GM21723 (cell line): ENCODE measurements at regions not wholly inside any gene's neighbourhood (a gene's known extent, or its start where the extent isn't known, plus 50 kb on each side); places are given as distances from the start of the nearest gene placed in this dataset.
"Not testable (repeated sequence)": the region's sequence is repeated elsewhere in the genome, so short reads cannot be mapped to it uniquely, and the experiment has no call there.

Experiments
- ATAC-seq: cut with Tn5 transposase; IDR thresholded peaks from one replicate; pipeline ENCODE4 v1.9.1; 2021; ENCODE audit warnings: mild to moderate bottlenecking, moderate library complexity; ENCODE audit not compliant: unreplicated experiment

DNA sequence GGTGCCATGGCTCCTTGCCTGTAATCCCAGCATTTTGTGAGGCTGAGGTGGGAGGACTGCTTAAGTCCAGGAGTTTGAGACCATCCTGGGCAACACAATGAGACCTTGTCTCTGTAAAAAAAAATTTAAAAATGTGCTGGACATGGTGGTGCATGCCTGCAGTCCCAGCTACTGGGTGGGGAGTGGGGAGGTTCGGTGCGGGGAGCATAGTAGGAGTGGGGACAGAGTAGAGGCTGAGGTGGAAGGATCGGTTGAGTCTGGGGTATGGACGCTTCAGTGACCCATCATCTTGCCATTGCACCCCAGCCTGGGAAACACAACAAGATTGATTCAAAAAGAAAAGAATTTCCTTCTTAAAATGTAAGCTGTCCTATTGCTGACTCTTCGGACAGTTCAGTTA lies 1490.0 kb upstream of the GBE1 start:
- no peak for ATAC-seq

DNA sequence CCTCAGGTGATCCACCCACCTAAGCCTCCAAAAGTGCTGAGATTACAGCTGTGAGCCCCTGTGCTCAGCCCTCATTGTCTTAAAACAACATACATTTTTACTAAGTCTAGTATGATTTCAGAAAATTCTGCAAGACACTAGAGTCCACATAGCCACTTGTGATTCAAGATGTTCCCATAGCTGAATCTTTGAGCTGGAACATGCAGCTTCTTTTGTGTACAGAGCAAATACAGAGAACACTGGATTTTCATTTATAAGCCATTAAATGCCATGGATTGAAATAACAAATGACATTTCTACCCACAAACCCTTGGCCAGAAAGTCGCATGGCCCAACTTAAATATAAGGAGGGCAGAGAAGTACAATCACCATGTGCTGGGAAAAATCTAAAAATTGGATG lies 1489.2 kb upstream of the GBE1 start:
- ATAC-seq: no peak

DNA sequence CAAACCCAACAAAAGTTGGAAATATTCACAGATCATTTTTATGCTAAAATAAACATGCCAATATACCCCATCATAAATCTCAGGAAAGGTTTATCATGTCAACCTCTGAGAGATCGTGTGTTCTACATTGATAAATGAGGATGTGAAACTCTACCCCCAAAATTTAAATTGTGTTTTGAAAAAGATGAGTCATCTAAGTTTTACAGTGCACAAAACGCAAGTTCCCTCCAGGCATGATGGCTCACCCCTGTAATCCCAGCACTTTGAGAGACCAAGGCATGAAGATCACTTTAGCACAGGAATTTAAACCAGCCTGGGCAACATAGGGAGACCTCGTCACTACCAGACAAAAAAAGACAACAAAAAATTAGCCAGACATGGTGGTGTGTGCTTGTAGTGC lies 1487.0 kb upstream of the GBE1 start:
- ATAC-seq: no peak

DNA sequence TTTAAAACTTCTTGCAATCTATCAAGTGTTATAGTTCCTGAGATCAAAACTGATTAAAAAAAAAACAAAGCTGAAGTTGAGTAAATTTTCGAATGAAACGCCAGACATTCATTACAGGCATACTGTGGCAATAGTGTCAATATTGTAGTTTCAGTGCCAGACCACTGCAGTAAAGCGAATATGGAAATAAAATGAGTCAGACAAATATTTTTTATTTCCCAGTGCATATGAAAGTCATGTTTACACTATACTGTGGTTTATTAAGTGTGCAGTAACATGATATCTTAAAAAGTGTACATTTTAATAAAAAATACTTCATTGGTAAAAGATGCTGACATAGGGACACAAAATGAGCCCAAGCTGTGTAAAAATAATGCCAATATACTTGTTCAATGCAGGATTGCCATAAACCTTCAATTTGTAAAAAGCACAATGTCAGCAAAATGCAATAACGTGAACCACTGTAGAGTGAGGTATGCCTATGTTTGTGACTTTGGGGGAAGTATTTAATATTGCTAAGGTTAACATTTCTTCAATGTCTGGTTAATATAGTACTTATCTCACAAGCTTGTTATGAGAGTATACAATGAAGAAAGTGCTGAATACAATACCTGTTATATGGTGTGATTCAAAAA lies 1473.9 kb upstream of the GBE1 start:
- no peak for ATAC-seq

DNA sequence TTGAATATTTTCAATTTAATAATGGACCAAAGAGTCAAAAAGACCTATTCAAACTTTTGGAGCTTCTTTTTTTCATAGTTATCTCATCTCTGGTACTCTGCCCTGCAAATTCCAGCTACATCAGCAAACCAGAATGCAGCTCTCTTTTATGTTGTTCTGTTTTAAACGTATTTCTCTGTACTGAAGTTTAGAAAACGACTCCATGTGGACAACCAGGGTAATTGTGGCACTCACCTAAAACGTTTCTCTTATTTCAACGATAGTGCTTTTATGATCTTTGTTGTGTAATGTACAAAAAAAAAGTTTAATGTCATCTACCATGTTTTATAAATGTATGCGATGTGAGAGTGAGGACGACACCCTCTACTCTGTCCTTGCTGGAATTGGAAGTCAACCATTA lies 1472.3 kb upstream of the GBE1 start:
- ATAC-seq: no peak

DNA sequence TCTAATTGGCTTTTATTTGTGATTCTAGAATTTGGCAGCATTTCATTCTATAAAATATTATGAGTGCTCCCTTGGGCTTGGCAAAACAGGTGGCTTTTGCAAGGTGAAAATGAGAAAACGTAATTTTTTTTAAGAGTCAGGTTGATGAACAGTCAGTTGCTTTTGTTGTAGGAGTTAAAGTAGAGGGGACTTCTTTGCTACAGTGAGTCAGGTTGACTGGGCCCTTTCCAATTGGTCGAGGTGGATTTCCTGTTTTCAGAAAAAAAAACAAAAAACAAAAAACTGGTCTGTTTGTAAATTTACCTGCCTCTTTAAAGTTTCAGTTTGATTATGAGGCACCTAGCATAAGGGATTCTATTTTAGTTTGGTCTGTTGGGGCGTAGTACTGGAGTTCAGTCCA lies 1469.4 kb upstream of the GBE1 start:
- no peak for ATAC-seq

DNA sequence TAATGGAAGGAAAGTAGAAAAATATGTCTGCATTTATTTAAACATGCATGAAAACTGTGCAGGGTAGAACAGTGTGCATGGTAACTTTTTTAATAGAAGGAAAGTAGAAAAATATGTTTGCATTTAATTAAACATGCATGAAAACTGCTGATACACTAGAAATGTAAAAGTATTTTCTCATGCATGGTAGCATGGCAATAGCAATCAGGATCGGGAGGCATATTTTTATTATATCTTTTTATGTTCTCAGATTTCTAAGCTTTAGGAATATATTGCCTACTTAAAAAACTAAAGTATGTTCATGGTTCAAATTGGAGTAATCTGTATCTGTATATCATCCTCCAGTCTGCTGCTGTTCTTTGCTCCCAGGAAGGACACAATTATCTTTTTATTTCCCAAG lies 1468.9 kb upstream of the GBE1 start:
- no peak for ATAC-seq

DNA sequence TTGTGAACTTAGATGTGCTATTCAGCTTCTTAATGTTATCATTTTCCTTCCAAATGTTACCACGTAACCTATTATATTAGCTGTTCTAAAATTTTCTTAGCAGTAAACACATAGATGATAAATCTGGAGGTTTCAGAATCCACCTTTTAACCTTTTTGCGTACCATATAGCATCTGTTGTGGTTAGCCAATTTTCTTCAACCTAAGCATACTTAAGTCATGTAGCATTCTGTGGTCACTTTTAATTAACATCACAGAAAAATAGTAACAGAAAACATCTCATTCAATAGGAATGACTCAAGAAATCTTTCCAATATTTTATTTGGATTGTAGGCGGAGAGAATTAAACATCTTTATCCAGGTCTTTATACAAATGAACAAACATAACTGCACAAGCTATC lies 1465.3 kb upstream of the GBE1 start:
- ATAC-seq: no peak

DNA sequence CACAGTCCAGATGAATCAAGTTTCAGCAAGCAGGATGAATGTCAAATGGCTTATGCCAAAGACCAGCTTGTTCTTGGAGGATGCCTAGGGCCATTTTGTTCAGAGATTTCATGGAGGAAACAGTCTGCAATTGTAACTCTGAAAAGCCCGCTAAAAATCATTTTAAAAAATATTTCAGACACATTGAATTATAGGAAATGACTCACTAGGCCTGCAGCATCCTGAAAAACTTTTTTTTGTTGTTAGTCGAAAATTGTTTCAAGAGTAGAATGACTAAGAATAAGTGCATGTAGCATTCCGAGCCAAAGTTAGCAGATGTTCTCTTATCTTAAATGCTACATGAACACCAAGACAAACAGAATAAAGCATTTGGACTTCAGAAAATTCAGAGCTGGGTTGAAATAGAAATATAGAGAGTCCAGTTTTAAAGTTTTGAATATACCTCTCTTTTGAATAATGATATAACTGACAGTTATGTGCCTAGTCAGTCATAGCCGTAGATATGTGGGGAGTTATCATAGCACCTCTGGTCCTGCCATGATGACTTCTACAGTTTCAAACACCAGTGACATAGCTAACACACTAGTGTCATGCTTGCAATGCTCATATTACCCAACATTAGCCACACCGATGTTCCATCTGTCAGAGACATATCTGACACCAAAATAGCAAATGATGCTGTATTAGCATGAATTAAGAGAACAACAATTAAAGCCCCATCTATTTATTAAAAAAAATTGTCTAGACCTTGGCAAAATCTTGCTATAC lies 1462.8 kb upstream of the GBE1 start:
- ATAC-seq: no peak

DNA sequence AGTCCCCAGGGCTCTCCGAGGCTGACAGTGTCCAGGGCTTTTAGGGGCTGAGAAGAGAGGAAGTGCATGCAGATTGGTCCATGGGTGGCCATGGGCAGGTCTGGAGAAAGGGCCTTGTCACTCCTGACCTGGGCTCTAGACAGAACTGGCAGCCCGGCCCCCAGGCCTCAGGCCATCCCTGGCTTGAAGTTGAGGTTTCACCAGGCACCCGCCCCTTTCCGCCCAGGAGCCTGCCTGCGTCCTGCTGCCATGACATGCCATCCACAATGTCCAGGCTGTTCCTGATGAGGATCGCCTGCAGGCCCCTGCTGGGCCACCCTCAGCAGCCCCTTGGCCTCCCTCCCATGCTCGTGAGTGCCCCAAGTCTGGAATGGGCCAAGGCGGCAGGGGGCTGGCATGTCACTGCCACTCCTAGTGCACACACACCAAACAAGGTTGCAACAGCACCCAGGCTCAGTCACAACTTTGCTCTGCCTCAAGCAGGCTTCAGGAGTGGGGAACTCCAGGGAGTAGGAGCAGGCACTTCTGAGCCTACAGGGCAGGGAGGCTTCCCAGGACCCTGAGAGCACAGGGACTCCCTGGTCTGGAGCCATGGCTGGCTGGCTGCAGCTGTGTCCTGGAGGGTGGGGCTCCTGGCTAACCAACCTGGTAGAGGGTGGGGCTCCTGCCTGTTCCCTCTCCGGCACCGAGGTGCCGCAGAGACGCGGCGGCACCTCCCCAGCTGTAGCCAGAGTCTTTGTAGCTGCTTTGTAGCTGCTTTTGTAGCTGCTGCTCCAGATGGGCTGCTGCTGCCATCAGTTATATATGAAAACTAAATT lies 1457.1 kb upstream of the GBE1 start:
- no peak for ATAC-seq

DNA sequence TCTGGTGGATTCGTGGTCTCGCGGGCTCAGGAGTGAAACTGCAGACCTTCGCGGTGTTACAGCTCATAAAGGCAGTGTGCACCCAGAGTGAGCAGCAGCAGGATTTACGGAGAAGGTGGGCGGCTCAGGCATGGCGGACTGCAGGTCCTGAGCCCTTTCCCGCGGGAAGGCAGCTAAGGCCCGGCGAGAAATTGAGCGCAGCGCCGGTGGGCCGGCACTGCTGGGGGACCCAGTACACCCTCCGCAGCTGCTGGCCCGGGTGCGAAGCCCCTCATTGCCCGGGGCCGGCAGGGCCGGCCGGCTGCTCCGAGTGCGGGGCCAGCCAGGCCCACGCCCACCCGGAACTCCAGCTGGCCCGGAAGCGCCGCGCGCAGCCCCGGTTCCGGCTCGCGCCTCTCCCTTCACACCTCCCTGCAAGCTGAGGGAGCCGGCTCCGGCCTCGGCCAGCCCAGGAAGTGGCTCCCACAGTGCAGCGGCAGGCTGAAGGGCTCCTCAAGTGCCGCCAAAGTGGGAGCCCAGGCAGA lies 1456.2 kb upstream of the GBE1 start:
- not testable (repeated sequence) for ATAC-seq

DNA sequence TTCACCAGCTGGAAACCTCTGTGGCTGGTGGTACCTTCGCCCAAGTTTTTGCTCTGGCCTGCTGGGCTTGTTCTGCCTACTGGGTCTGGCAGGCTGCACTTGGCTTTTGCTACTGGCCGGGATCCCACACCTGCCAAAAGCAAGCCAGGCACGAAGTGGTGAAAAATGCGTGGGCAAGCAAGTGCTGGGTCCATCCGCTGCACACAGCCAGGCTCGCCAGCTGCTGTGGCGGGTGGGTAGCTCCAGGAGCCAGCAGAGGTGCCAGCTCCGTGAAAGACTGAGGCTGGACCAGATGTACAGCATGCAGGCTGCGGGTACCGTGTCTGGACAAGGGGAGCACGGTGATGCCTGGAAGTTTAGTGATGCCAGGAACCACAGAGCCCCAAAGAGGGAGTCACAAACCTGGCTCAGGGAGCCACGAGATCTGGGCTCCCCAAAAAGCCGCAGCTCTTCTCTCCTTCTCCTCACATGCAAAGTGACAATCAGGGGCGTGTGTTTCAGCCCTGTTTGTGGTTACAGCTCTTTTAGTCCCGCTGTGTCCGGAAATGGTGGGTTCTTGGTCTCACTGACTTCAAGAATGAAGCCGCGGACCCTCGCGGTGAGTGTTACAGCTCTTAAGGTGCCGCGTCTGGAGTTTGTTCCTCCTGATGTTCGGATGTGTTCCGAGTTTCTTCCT lies 1455.6 kb upstream of the GBE1 start:
- no peak for ATAC-seq

DNA sequence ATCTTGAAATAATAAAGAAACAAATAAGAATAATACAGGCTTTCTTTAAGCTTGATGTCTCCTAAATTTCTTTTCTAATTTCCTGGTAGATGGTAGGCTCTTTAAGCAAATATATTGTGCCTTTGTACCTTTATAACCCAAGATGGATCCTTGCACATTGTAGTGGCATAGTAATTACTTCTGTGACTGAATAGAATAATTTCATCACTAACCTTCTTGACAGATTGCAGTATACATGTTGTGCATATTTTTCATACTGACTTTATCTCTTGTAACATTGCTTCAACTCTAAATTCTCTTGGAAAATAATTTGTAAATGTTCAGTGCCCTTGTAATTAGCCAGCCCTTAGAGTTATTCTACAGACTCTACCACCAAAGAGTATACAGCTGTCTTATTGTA lies 1433.8 kb upstream of the GBE1 start:
- ATAC-seq: no peak

DNA sequence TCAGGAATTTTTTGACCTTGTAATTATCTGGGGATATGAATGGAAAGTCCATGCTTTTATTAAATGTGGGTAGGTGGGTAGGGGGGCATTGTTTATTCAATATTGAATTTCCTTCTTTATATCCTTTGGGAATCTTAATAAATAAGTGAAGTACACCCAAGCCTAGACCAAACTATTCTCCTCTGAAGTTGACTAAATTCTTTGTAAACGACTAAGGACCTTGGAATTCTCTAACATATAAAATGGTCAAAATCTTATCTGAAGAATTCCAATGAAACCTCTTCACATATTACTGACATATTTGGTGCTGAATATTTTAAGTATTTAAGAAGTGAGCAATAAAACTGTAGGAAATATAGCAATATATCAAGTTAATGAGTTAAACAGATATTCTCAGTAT lies 1432.1 kb upstream of the GBE1 start:
- no peak for ATAC-seq

DNA sequence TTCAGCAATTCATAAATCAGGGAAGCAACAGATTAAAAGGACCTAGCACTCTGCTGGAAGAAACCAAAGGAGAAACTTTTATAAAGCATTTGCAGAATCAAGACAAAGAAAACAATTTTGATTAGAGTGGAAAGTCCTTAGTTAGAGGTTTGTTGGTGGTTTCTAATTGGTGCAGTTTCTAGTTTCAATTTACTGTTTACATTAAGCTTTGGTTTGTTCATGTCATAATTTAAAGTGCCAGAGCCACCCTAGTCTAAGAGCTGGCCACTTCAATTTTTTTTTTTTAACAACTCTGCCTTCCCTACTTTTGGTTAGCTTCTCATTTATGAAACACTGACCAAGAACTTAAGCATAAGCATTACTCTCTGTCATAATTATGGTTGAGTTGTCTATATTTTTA lies 1428.2 kb upstream of the GBE1 start:
- ATAC-seq: no peak

DNA sequence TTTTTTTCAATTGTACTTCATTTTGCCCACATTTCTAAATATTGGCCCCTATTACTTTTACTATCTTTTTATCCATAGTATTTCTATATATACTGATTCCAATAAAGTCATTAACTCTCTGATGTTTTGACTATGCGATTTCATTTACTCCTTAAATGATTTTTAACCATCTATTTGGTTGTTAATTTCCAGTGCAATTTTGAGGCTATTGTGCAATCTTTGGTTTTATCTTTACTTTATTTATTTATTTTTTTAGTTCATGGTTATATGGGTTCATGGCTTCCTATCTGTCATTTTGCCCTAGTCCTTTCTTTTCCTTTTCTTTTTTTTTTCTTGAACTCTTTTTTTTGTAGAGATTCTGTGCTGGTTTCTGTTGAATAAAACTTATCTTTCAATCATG lies 1408.0 kb upstream of the GBE1 start:
- ATAC-seq: no peak

DNA sequence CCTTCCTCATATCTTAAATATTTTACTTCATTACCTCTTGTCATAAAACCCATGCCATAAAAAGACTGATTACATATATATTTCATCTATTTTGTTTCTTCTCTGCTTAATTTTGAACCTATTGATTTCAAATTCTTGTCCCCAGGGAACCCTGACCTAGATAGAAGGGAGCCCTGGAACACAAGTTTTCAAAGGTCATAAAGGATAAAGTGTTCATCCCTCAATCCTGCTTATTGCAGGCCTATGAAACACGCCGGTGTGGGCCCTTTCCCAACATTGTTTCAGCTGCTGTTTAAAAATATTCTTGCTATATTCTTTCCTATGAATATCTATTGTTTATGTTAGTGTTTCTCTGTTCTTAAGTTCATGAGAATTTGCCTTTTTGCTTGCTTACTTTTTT lies 1389.5 kb upstream of the GBE1 start:
- ATAC-seq: no peak

DNA sequence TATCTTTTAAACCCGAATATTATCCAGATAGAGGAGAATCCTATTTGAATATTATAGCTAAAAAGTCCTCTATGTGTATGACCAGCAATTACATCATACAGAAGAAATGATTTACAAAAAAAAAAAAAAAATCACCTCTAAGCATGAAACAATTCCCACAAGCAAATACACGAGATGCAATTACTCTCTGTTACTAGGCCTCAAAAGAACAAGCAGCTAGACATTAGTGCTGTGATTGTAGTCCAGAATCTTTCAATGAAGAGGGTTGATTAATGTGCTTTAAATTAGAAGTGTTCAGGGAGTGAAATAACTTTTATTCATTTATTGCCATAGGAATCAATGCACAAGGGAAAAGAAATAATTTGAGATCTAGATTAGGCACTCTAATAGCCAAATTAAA lies 1379.5 kb upstream of the GBE1 start:
- no peak for ATAC-seq

DNA sequence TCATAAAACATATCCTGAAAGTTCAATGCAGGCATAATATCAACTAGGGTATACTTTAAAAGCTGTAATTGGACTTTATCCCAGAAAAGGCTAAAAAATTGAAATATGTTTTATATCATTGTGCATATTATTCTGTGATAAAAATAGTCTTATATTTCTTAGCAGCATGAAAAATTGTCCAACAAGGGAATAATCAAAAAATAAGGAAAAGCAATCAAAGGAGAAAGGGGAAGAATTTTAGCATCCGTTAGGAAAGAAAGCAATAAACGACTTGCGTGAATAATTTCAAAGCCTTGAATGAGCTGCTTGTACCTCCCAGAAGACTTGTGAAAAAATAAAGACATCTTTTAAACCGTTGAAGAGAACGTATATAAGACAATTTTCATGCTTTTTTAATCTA lies 1369.8 kb upstream of the GBE1 start:
- no peak for ATAC-seq

DNA sequence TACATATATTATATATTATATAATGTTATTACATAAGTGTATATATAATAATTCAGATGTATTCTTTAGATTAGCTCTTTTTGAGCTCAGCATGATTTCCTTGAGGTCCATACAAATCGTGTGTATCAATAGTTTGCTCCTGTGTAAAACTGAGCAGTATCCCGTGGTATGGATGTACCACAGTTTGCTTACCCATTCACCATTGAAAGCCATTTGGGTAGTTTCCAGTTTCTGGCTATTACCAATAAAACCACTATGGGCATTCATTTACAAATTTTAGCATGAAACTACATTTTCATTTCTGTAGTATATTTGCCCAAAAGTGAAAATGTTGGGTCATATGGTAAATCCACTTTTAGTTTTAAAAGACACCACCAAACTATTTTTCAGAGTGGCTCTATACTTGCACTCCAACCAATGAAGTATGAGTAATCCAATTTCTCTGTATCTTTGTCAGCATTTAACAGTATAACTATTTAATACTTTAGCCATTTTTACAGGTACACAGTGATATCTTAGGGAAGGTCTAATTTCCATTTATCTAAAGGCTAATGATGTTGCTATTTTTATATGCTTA lies 1361.4 kb upstream of the GBE1 start:
- no peak for ATAC-seq

DNA sequence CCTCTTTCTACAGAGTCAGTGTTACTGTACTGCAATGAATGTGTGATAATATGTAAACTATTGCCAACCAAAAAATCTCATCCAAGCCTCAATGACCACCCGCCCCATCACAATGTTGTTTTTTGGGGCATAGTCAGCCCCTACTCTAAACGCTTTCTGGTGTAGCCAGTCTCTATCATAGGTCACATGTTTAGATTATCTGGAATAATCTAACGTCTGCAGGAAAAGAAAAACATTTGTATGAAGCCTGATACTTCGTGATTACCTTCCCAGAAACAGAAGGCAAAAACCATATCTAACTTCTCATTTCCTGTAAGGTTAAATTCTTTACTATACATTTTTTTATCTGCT lies 1331.8 kb upstream of the GBE1 start:
- no peak for ATAC-seq
